ENCODE measurements at regions not wholly inside any gene's neighbourhood (a gene's known extent, or its start where the extent isn't known, plus 50 kb on each side); places are given as distances from the start of the nearest gene placed in this dataset.

DNA sequence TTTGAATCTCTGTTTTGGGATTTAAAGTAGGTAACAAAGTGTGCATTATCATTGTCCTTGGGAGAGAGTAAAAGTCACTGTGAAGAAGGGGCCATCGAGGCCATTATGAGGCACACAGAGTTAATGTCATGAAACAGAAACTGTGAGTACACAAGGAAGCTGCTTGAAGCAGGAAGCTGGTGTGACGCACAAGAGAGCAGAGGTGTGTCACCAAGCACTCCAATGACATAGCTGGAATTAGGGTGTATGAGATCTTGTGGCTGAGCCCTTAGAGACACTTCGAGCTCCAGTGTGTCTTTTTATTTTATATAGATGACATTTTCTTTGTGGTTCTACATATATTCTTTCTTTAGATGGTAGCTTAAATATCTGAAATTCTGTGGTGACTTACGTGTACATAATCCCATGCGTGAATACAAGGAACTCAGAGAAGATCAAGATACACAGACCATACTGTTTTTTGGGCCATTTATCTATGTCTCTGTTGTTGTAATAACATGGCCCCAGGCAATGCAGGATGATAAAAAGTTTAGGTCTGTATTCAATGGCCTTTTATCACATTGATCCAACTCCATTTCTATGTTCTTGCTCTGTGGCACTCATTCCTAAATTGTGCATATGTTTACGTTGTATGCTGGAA lies 164.7 kb upstream of the FAM98A start:
- Histone ChIP-seq H2AFZ (ENCODE audit: low read length, unreplicated experiment) (no peak overlapping the region), H3K27me3 (ENCODE audit: insufficient read depth, low read length) (no peaks in the 10 kb centered on the region), H3K27ac (ENCODE audit: low read depth, low read length) (no peak overlapping the region)

GRCh38 chr2:33762636-33763035 lies 163.5 kb upstream of the FAM98A start:
- Histone ChIP-seq H2AFZ (ENCODE audit: low read length, unreplicated experiment) (no peak overlapping the region), H3K79me2 (ENCODE audit: control insufficient read depth, insufficient read depth, low read length, unreplicated experiment) (no peaks in the 10 kb centered on the region), H3K4me1 (ENCODE audit: control insufficient read depth, insufficient read depth, low read length, unreplicated experiment) (no peaks in the 10 kb centered on the region), H3K27ac (ENCODE audit: low read depth, low read length) (no peak overlapping the region), H3K27me3 (ENCODE audit: insufficient read depth, low read length) (no peaks in the 10 kb centered on the region), H3K4me3 (ENCODE audit: low read depth, low read length) (no peak overlapping the region), H3K36me3 (ENCODE audit: insufficient read depth, low read length) (no peaks in the 10 kb centered on the region)

More for the DNA sequence above, 164.7 kb upstream of the FAM98A start:
- H3K4me1 ChIP-seq (ENCODE audit: control insufficient read depth, insufficient read depth, low read length, unreplicated experiment): no peaks in the 10 kb centered on the region
- H3K36me3 ChIP-seq (ENCODE audit: insufficient read depth, low read length): no peaks in the 10 kb centered on the region
- no peak overlapping the region for H3K4me3 ChIP-seq (ENCODE audit: low read depth, low read length)
- no peaks in the 10 kb centered on the region for H3K79me2 ChIP-seq (ENCODE audit: control insufficient read depth, insufficient read depth, low read length, unreplicated experiment)

- no peak overlapping the region for H3K4me3 ChIP-seq (ENCODE audit: low read depth, low read length)
- H3K27ac ChIP-seq (ENCODE audit: low read depth, low read length): no peak overlapping the region
- no peaks in the 10 kb centered on the region for H3K27me3 ChIP-seq (ENCODE audit: insufficient read depth, low read length)
- no peak overlapping the region for H2AFZ ChIP-seq (ENCODE audit: low read length, unreplicated experiment)
- H3K36me3 ChIP-seq (ENCODE audit: insufficient read depth, low read length): no peaks in the 10 kb centered on the region
- no peaks in the 10 kb centered on the region for H3K4me1 ChIP-seq (ENCODE audit: control insufficient read depth, insufficient read depth, low read length, unreplicated experiment)
- no peaks in the 10 kb centered on the region for H3K79me2 ChIP-seq (ENCODE audit: control insufficient read depth, insufficient read depth, low read length, unreplicated experiment)
Measured at GRCh38 chr2:33746208-33746800, 147.2 kb upstream of the FAM98A start.

DNA sequence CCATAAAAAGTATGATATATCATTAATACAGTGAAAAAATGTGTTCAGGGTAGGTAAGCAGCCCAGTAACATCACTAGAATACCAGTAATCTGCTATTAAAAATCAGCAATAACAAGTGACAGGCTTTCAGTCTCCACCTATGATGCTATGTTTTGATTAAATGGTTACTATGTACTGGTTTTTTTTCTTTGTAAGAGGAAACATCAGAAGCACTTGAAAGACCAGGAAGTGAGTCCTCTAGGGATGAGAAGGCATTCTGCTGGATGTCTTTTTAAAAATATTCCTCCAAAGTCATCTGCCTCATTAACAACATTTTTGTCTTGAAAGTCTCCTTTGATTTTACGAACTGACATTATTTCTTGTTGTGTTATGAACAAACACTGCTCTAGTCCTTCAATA lies 136.0 kb upstream of the FAM98A start:
- no peaks in the 10 kb centered on the region for H3K27me3 ChIP-seq (ENCODE audit: insufficient read depth, low read length)
- no peaks in the 10 kb centered on the region for H3K4me1 ChIP-seq (ENCODE audit: control insufficient read depth, insufficient read depth, low read length, unreplicated experiment)
- no peak overlapping the region for H3K4me3 ChIP-seq (ENCODE audit: low read depth, low read length)
- no peak overlapping the region for H2AFZ ChIP-seq (ENCODE audit: low read length, unreplicated experiment)
- H3K27ac ChIP-seq (ENCODE audit: low read depth, low read length): no peak overlapping the region
- H3K36me3 ChIP-seq (ENCODE audit: insufficient read depth, low read length): no peaks in the 10 kb centered on the region
- no peaks in the 10 kb centered on the region for H3K79me2 ChIP-seq (ENCODE audit: control insufficient read depth, insufficient read depth, low read length, unreplicated experiment)

DNA sequence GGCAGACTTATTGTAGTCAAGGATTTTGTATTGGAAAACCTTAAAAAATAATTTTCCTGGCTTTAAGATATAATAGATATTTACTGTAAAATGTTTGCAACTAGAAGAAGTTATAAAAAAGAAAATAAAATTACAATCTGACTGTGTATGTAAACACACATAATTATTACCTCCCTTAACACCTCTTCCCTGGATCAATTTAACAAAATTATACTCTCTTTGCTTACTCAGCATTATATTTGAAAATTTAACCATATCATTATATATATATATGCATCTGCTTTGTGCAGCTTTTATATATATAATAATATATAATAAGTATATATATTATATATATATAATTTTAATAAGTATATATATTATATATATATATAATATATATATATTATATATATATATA lies 131.7 kb upstream of the FAM98A start:
- Histone ChIP-seq H3K27ac (ENCODE audit: low read depth, low read length) (no peak overlapping the region), H3K4me1 (ENCODE audit: control insufficient read depth, insufficient read depth, low read length, unreplicated experiment) (no peaks in the 10 kb centered on the region), H3K79me2 (ENCODE audit: control insufficient read depth, insufficient read depth, low read length, unreplicated experiment) (no peaks in the 10 kb centered on the region), H2AFZ (ENCODE audit: low read length, unreplicated experiment) (no peak overlapping the region), H3K4me3 (ENCODE audit: low read depth, low read length) (no peak overlapping the region), H3K36me3 (ENCODE audit: insufficient read depth, low read length) (no peaks in the 10 kb centered on the region), H3K27me3 (ENCODE audit: insufficient read depth, low read length) (no peaks in the 10 kb centered on the region)

DNA sequence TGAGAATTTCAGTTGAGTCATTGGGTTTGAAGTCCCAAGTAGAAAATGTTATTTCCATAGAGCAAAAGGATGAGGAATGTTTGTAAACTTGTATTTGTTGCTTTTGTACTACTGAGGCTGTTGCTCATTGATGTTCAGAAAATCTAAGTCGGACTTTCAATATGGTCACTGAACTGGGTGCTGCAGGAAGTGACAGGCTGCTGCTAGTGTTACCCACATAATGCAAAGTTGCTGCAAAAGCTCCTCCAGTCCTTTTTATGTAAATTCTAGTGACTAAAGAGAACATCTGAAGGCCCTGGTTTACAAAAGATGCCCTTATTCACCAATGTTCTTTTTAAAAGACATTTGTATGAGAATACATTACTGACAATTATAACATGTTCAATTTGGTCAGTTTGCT lies 131.1 kb upstream of the FAM98A start:
- H3K27me3 ChIP-seq (ENCODE audit: insufficient read depth, low read length): no peaks in the 10 kb centered on the region
- no peaks in the 10 kb centered on the region for H3K4me1 ChIP-seq (ENCODE audit: control insufficient read depth, insufficient read depth, low read length, unreplicated experiment)
- no peak overlapping the region for H2AFZ ChIP-seq (ENCODE audit: low read length, unreplicated experiment)
- no peak overlapping the region for H3K4me3 ChIP-seq (ENCODE audit: low read depth, low read length)
- no peak overlapping the region for H3K27ac ChIP-seq (ENCODE audit: low read depth, low read length)
- no peaks in the 10 kb centered on the region for H3K36me3 ChIP-seq (ENCODE audit: insufficient read depth, low read length)
- no peaks in the 10 kb centered on the region for H3K79me2 ChIP-seq (ENCODE audit: control insufficient read depth, insufficient read depth, low read length, unreplicated experiment)

DNA sequence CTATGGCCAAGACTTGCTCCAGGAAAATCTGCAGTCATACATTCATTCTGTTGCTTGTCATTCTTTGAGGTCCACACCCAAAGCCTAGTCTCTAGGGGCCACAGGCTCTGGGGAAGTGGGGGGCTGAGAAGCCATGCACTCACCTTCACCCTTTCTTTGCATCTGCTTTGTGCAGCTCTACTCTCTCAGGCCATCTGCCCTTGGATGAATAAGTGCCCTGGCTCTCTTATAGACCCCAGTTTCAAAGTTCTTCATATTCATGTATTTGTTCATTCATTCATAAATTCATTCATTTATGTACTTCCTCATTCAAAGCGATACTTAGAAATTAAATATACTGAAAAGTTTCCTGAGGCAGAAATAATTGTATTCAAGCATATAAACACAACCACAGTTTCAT lies 130.3 kb upstream of the FAM98A start:
- H2AFZ ChIP-seq (ENCODE audit: low read length, unreplicated experiment): no peak overlapping the region
- no peaks in the 10 kb centered on the region for H3K27me3 ChIP-seq (ENCODE audit: insufficient read depth, low read length)
- no peak overlapping the region for H3K4me3 ChIP-seq (ENCODE audit: low read depth, low read length)
- no peaks in the 10 kb centered on the region for H3K4me1 ChIP-seq (ENCODE audit: control insufficient read depth, insufficient read depth, low read length, unreplicated experiment)
- H3K79me2 ChIP-seq (ENCODE audit: control insufficient read depth, insufficient read depth, low read length, unreplicated experiment): no peaks in the 10 kb centered on the region
- H3K27ac ChIP-seq (ENCODE audit: low read depth, low read length): no peak overlapping the region
- H3K36me3 ChIP-seq (ENCODE audit: insufficient read depth, low read length): no peaks in the 10 kb centered on the region

DNA sequence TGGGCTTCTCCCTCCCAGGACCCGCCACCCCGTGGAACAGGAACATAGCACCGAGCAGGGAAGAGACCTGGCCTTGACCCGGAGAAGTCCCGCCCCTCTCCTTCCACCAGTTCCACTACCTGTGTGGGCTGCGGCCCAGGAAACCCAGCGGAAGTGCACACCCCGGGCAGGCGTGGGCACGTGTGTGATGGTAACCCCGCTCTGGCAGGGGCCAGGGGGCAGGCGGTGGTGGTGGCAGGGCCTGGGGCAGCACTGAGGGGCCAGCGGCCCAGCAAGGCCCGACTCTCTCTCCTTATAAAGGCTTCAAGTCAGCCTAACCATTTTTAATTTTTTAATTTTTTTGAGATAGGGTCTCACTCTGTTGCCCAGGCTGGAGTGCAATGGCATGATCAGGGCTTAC lies 129.0 kb upstream of the FAM98A start:
- Histone ChIP-seq H3K4me3 (ENCODE audit: low read depth, low read length) (no peak overlapping the region), H3K27ac (ENCODE audit: low read depth, low read length) (no peak overlapping the region), H3K4me1 (ENCODE audit: control insufficient read depth, insufficient read depth, low read length, unreplicated experiment) (no peaks in the 10 kb centered on the region), H3K36me3 (ENCODE audit: insufficient read depth, low read length) (no peaks in the 10 kb centered on the region), H2AFZ (ENCODE audit: low read length, unreplicated experiment) (no peak overlapping the region), H3K27me3 (ENCODE audit: insufficient read depth, low read length) (no peaks in the 10 kb centered on the region), H3K79me2 (ENCODE audit: control insufficient read depth, insufficient read depth, low read length, unreplicated experiment) (no peaks in the 10 kb centered on the region)

DNA sequence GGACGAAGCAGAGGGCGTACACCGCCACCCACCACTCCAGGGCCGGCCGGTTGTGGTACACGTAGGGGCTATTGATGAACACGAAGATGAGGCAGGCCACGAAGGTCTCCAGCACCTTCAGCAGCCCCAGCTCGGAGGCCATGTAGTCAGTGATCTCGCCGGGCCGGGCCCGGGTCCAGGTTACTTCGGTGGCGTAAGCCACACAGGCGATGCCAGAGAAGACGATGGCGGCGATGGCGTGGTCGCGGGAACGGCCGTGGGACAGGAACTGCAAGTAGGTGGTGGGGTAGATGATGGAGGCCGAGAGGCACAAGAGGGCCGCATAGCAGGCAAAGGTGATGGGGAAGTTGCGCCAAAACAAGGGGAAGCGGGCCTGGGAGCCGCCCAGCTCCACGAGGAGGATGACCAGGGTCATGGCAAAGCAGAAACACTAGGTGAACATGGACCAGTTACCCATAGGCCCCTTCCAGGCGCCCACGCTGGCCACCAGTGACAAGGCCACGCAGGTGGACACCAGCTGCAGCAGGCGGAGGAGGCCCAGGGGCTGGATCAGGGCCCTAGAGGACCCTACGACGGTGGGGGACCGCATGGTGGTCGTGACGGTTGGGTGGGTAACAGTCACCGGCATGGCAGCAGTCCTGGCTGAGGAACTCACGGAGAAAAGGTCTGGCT lies 128.4 kb upstream of the FAM98A start:
- no peaks in the 10 kb centered on the region for H3K27me3 ChIP-seq (ENCODE audit: insufficient read depth, low read length)
- H3K4me1 ChIP-seq (ENCODE audit: control insufficient read depth, insufficient read depth, low read length, unreplicated experiment): no peaks in the 10 kb centered on the region
- no peak overlapping the region for H3K4me3 ChIP-seq (ENCODE audit: low read depth, low read length)
- no peak overlapping the region for H2AFZ ChIP-seq (ENCODE audit: low read length, unreplicated experiment)
- no peaks in the 10 kb centered on the region for H3K79me2 ChIP-seq (ENCODE audit: control insufficient read depth, insufficient read depth, low read length, unreplicated experiment)
- no peak overlapping the region for H3K27ac ChIP-seq (ENCODE audit: low read depth, low read length)
- H3K36me3 ChIP-seq (ENCODE audit: insufficient read depth, low read length): no peaks in the 10 kb centered on the region

- H3K4me3 ChIP-seq (ENCODE audit: low read depth, low read length): no peak overlapping the region
- no peak overlapping the region for H2AFZ ChIP-seq (ENCODE audit: low read length, unreplicated experiment)
- no peaks in the 10 kb centered on the region for H3K4me1 ChIP-seq (ENCODE audit: control insufficient read depth, insufficient read depth, low read length, unreplicated experiment)
- H3K27me3 ChIP-seq (ENCODE audit: insufficient read depth, low read length): no peaks in the 10 kb centered on the region
- no peaks in the 10 kb centered on the region for H3K36me3 ChIP-seq (ENCODE audit: insufficient read depth, low read length)
- no peaks in the 10 kb centered on the region for H3K79me2 ChIP-seq (ENCODE audit: control insufficient read depth, insufficient read depth, low read length, unreplicated experiment)
- no peak overlapping the region for H3K27ac ChIP-seq (ENCODE audit: low read depth, low read length)
Measured at GRCh38 chr2:33726415-33726814, 127.3 kb upstream of the FAM98A start.

GRCh38 chr2:33723329-33723728 lies 124.2 kb upstream of the FAM98A start:
- Histone ChIP-seq H3K4me3 (ENCODE audit: low read depth, low read length) (no peak overlapping the region), H3K27me3 (ENCODE audit: insufficient read depth, low read length) (no peaks in the 10 kb centered on the region), H3K36me3 (ENCODE audit: insufficient read depth, low read length) (no peaks in the 10 kb centered on the region), H3K4me1 (ENCODE audit: control insufficient read depth, insufficient read depth, low read length, unreplicated experiment) (no peaks in the 10 kb centered on the region), H3K79me2 (ENCODE audit: control insufficient read depth, insufficient read depth, low read length, unreplicated experiment) (no peaks in the 10 kb centered on the region), H3K27ac (ENCODE audit: low read depth, low read length) (no peak overlapping the region), H2AFZ (ENCODE audit: low read length, unreplicated experiment) (no peak overlapping the region)
